ELF-1 (cell line): ENCODE measurements at regions not wholly inside any gene's neighbourhood (a gene's known extent, or its start where the extent isn't known, plus 50 kb on each side); places are given as distances from the start of the nearest gene placed in this dataset.

Experiments used
- DNase-seq: peaks from one replicate; pipeline ENCODE4 v3.0.0-alpha.2; 2016; ENCODE audit warnings: low read depth, low spot score

- no peak for DNase-seq
Measured at GRCh38 chr12:87841935-87842334, 187.3 kb downstream of the C12orf50 start.

GRCh38 chr12:87836190-87836589 lies 193.0 kb downstream of the C12orf50 start:
- DNase-seq: no peak

DNA sequence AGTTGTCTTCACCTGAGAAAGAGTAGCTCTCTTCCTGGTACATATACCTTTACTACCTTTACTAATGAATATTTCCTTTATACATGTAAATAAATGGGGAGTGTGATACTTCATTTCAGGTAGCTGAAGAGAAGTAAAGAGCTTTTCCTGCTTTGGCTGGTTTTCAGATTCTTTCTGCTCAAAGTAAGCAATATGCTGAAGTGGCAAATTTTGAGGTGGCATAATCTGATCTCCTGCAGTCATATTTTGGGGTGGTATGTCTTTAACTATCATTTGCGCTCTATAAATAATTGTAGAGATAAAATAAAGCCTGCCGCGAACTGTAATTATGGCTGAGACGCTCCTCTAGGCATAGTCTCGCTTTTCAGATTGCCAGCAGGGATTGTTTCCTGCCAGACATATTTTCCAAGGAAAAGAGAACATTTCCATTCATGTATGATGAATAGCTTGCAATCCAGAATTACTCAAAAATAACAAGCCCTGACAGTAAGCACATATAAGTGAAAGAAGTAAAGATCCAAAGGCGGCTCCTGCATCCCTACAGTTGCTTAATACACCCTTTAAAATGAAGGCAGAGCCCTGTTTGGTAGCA lies 200.7 kb downstream of the C12orf50 start:
- DNase-seq: no peak

DNA sequence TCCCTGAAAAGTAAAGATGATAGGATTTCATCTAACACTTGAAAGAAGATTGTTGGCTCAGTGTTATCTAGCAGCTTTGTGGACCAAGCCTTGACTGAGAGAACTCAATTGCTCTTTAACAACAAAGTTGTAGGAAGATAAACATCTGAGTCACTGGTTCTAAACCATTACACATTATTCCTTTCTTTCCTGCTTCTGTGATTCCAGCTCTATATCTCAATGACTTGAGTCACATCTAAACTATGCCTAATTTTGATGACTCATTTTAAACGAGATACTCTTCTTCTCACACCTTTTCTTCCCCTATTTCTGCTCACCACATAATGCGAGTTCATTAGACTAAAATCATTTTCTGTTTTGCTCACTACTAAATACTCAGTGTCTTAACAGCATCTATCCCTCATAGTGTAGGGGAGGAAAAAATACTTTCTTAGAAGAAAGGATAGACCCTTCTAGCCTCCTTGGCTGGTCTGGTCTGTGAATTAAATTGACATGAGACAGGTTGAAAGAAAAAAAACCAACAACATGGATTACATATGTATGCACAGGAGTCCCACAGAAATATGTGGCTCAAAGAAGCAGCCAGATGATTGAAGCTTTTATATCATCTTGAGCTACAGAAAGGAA lies 201.4 kb downstream of the C12orf50 start:
- DNase-seq: no peak

DNA sequence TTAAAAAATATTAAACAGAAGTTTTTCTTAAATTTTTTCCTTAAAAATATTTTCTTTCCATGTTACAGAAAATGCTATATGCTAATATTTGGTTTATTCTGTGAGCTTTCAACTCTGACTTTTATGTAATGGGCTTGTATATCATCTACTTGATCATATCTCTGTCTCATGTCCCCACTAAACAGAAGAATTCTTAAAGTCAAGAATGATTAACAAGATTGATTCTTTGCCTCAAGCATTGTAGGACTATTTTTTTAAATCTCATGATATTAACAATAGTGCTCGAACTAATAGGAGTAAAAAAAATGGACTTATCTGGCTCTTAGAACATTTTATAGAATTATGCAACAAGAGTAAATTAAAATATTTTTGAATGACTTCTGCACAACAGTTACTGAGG lies 206.3 kb downstream of the C12orf50 start:
- DNase-seq: no peak

DNA sequence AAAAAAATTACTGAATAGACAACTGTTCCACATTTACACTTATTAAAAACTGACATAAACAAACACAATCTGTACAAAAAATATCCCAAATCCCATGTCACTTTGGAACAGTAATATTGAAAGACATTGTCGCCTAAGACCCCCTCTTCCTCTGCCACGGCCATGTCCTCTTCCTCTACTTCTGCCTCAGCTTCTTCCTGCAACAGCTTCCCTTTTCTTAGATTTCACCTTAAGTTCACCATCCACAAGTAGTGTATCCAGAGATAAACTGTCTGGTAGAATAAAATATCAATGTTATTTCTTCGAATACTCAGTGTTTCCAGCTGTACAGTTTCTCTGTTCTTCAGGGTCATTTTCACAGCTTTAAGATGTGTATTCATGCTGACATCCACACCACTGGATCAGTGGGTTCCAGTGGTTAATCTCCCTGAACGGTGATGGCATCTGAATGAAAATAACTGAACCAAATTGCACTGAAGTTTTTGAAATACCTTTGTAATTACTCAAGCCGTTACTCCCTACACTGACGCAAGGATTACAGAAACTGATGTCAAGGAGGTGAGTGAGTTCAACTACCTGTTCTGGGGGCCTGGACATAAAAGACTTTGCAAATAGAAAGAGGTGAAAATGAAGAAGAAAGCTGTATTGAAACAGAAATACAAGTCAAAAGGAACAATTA lies 208.5 kb downstream of the C12orf50 start:
- no peak for DNase-seq

- no peak for DNase-seq
Measured at GRCh38 chr12:87818441-87818840, 210.8 kb downstream of the C12orf50 start.

- no peak for DNase-seq
Measured at GRCh38 chr12:87815771-87816585, 213.2 kb downstream of the C12orf50 start.

DNA sequence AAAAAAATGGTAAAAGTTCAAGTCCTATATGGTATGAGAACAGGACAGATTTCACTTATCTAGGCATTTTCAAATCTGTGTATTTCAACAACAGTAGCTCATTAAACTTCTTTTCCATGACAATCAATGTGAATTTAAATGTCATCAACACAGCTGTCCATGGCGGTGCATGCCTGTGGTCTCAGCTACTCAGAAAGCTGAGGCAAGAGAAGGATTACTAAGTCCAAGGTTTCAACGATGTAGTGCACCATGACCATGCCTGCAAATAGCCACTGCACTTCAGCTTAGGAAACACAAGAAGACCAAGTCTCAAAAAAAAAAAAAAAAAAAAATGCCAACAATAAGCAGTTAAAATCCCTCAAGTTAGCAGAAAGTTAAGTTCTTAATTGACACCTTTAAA lies 214.6 kb downstream of the C12orf50 start:
- DNase-seq: no peak

GRCh38 chr12:87813476-87814234 lies 215.5 kb downstream of the C12orf50 start:
- DNase-seq: no peak

DNA sequence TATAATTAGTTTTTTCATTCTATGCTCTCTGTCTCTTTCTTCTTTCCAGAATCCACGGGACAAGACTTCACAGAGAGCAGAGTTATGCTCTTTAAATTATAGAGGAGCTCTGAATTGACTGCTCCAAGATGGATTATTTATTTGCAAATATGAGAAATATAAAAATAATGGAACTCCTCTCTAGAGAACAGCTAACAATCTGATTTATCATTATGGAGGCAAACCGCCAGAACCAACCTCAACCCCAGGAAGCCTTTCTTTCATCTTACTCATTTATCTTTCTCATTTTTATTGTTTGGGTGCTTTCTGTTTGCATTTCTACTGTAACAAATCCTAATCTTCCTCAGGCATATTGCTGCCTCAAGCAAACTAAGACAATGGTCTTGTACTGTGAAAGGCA lies 216.5 kb downstream of the C12orf50 start:
- DNase-seq: no peak

GRCh38 chr12:87812030-87812429 lies 217.2 kb downstream of the C12orf50 start:
- DNase-seq: no peak

GRCh38 chr12:87809916-87810315 lies 219.3 kb downstream of the C12orf50 start:
- DNase-seq: no peak

DNA sequence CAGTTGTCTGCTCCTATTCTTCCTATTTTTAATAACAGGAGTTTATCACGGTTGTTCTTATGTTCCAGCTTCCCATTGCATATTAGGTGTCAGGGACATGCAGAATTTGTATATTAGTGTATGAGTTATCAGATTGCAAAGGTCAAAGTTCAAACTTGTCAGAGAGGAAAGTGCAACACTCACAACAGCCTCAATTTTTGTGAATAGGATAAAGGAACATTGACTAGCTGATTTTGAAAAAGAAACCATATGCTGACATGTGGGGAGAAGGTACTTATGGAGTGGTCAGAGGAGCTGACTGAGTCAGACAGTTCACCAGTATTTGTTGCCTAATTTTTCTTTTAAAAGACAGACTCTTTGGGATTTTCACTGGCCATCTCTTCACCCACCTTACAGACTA lies 222.1 kb downstream of the C12orf50 start:
- no peak for DNase-seq

GRCh38 chr12:87806310-87806709 lies 222.9 kb downstream of the C12orf50 start:
- no peak for DNase-seq

DNA sequence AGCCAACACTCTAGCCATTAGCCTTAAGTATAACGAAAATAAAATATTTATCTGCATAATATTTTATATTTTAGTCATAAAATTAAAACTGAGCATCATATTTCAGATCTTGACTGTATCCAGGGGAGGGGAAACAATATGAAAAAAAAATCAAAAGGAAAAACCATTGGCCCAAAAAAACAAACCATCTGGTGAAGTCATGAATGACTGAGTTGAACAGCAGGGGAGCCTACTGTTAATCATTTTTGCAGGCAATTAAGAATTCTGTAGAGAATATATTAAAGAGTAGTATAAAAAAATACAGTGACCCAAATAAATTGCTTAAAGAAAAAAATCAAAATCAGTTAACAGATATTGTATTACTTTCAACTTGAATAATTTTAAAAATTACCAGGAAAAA lies 224.8 kb downstream of the C12orf50 start:
- no peak for DNase-seq

- DNase-seq: no peak
Measured at GRCh38 chr12:87802721-87803011, 226.5 kb downstream of the C12orf50 start.

GRCh38 chr12:87801860-87802720 lies 227.1 kb downstream of the C12orf50 start:
- DNase-seq: no peak

DNA sequence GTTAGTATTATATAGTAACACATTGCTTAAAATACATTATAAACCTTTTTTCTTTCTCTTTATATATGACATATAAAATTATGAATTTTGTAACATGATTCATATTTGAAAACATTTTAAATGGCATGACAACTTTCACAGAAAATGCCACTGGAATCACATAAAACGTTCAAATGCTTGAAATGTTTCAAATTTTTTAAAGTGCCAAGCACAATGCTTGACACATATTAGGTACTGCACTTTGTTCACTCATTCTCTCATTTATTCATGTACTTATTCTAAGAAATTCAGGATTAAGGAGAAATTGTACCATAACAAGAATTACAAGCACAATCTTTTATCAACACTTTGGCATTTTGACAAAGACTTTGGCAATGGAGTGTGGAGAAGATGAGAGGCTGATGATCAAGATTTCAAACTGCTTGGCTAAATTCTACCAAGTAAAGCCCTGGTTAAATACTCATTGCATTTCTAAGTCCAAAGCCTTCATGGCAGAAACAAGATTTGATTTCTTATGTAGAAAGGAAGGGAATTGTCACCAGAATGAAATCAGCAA lies 232.2 kb downstream of the C12orf50 start:
- no peak for DNase-seq

DNA sequence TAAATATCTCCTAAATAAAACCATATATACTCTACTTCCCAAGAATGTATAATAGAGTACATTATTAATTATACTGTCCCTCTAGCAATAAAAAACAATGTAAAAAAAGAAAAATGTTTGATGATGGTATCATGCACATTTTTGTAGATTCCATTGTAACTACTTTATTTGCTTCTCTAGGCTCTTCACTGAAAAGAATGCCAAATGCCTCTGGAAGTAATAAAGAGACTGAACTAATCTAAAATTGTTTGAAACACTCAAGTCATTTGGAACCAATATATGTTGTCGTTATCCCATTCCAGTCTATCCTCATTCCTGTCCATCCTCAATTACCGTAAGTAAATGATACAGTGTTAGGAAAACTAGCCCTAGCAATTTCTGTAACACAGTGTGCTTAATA lies 233.6 kb downstream of the C12orf50 start:
- DNase-seq: no peak

DNA sequence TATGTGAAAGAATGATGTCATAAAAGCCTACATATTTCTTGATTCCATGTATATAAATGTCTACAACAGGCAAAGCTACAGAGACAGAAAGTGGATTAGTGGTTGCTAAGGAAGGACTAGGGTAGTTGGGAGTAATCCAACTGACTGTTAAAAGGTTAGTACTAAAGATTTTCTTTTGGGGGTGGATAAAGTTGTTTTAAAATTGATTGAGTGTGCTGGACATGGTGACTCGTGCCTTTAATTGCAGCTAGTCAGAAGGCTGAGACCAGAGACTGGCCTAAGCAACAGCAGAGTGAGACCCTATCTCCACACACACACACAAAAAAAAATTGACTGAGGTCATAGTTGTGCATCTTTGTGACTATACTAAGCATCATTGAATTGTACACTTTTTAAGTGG lies 234.3 kb downstream of the C12orf50 start:
- no peak for DNase-seq
